ENCODE measurements at regions not wholly inside any gene's neighbourhood (a gene's known extent, or its start where the extent isn't known, plus 50 kb on each side); places are given as distances from the start of the nearest gene placed in this dataset.
"Not testable (repeated sequence)": the region's sequence is repeated elsewhere in the genome, so short reads cannot be mapped to it uniquely, and the experiment has no call there.

- not testable (repeated sequence) for DNase-seq
Observed at GRCh38 chr9:22225856-22226255, 216.8 kb upstream of the CDKN2B start.

- DNase-seq = no peak
Observed at GRCh38 chr9:22227986-22228385, 218.6 kb upstream of the DMRTA1 start.

DNA sequence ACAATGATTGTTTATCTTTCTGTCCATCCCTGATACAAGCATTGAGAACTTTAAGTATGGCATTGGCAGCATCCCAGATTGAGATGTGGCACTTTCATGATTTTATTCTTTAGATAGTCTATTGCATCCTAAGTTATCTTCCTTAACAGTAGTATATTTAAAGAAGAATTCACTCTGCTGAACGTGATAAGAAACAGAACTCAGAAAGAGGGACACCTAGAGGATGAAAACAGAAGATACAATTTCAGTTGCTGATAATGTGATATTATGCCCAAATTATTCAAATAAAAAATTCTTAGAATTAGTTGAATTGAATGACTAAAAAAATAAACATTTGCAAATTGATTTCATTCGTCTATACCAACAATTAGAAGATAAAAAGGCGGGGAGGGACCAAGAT is 218.1 kb upstream of the DMRTA1 start:
- no peak for DNase-seq

- DNase-seq = no peak
Observed at GRCh38 chr9:22229069-22229468, 217.6 kb upstream of the DMRTA1 start.

DNA sequence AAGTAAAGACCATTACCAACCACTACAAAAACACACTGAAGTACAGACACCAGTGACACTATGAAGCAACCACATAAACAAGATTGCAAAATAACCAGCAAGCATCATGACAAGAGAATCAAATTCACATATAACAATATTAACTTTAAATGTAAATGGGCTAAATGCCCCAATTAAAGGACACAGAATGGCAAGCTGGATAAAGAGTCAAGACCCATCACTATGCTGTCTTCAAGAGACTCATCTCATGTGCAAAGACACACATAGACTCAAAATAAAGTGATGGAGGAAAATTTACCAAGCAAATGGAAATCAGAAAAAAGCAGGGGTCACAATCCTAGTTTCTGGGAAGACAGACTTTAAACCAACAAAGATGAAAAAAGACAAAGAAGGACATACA is 215.3 kb upstream of the DMRTA1 start:
- DNase-seq = not testable (repeated sequence)

GRCh38 chr9:22232971-22233370 is 213.7 kb upstream of the DMRTA1 start:
- no peak for DNase-seq

DNA sequence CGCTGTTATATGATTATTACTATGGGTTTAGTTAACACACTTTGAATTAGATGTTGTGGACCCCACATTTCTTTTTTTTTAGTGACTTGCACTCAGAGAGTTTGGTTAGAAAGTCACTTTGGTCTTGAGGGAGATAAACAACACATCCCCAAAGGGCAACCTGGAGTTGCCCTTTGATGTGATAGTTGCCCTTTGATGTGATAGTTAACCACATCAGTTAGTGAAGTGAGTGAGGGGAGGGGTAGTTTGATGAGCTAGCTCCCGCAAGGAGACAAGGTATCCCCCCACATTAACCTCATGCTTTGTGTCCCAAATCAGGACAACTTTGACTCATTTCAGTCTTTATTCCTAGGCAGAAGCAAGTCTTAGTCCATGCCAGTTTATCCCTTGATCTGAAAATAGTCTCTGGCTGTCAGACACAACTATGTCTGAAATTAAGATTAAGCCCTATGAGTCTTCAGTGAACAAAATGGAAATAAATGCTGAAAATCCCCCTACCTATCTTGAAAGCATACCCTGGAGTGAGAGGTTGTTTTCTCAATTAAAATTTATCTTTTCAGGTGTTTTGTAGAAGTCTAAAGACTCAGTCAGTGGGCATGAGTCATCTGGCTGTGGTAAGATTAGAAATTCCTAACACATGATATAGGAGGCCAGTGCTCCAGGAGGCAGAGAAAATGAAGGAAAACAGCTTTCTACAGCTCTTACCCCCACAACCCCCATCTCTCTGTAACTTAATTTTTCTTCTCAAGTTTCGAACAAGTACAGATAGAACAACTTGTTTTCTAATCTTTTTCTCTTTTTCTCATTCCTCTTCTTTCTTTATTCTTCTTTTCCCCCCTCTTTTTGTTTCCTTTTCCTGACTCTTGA is 208.9 kb upstream of the DMRTA1 start:
- DNase-seq = no peak

GRCh38 chr9:22238809-22239684 is 207.6 kb upstream of the DMRTA1 start:
- no peak for DNase-seq

GRCh38 chr9:22240619-22241018 is 206.0 kb upstream of the DMRTA1 start:
- DNase-seq = no peak

GRCh38 chr9:22241024-22241423 is 205.6 kb upstream of the DMRTA1 start:
- no peak for DNase-seq

DNA sequence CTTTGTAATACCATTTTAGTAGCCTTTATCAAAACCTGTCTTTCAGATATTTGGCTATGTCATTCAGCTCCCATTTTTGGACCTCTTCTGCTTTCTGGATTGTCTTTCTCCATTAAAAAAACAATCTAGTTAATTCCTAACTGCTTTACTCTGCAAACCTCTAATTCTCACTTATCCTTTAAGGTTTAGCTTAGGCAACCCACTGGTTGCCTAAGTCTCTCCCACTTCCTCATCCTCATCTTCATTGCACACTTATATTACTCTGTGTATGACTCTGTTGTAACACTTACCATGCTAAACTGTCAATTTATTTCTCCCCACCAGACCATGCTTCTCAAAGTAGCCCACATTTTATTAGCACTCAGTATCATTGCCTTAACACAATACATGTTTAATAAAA is 205.0 kb upstream of the DMRTA1 start:
- no peak for DNase-seq

DNA sequence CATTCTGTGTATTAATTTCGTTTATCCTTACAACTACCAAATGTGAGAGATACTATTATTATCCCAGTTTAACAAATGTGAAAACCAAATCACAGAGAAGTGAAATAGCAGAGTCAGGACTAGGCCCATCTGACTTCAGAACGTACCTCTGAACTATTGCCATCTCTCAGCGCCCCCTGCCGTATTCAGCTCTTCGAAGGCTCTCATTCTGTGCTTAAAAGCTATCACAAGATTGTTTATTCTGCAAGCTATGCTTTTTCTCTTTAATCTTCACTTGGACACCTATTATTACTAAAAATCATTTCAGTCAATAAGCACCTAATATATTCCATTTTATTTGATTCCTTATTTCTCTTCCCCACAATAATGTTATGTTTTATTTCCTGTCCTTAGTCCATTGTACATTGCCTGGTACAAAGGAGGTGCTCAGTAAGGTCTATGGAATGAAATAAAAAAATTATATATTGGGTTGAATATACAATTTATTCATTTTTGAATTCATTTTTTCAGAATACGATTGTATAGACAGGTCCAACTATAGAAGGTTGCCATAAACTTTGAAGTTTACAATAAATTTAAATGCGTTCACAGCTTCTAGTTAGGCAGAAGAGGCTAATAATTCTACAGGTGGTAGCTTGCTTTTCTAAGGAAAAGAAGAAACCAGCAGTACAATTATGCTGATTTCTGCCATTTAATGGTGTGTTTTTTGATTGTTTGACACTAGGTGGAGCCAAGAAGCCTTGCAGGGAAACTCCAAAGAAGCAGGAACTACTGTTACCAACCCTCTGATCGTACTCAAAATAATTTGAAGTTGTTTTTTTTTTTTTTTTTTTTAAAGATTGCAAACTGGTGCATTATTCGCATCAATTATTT is 202.2 kb upstream of the DMRTA1 start:
- peak; percentile 26 for DNase-seq

DNA sequence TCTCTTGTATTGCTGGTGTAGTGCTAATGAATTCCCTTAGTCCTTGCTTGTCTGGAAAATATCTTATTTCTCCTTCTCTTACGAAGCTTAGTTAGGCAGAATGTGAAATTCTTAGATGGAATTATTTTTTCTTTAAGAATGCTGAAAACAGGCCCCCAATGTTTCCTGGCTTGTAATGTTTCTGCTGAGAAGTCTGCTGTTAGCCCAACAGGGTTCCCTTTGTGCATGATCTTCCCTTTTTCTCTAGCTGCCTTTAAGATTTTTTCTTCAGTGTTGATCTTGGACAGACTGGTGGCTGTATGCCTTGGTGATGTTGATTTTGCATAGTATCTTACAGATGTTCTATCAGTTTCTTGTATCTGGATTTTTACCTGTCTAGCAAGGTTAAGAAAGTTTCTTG is 191.3 kb upstream of the DMRTA1 start:
- no peak for DNase-seq

DNA sequence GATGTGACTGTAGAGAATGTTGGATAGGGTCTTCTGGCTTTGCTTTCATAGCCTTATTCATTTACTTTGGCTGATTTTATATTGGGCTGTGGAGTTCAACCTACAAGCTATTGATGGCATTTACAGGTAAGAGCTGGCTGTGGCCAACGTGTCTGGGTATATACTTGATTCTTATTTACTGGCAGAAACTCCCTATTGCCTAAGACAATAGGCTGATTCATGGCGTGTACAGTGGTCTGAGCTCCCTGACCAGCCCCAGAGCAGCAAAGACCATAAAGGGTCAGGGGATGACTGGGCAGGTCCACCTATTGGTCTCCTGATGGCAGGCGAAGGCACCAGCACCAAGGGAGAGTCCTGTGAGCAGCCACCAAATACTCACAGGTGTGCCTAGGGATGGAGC is 190.2 kb upstream of the DMRTA1 start:
- no peak for DNase-seq

DNA sequence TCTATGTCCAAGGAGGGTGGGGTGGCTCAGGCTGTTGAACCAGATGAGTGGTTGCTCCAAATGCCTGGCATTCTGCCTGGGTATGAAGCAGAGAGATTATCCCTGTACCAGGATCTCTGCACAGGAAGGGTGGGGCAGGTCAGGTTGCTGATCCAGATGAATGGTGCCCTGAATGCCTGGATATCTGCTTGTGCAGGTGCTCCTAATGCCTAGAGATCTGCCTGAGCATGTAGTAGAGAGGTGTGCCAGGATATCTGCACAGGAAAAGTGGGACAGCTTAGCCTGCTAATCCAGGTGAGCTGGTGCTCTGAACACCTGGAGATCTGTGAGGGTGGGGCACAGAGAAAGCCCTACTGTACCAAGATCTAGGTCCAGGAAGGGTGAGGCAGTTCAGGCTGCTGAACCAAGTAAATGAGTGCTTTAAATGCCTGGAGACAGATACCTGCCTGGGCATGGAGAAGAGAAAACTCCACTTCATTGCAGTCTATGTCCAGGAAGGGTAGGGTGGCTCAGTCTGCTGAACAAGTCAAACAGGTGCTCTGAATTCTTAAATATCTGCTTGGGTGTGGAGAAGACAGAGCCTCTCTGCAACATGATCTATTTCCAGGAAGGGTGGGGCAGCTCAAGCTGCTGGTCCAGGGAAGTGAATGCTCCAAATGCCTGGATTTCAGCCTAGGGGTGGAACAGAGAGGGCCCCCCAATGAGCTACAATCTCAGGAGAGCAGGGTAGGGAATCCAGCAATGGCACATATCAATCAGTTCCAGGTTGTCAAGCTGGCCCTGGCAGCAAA is 189.4 kb upstream of the DMRTA1 start:
- DNase-seq = no peak

GRCh38 chr9:22265038-22265437 is 181.6 kb upstream of the DMRTA1 start:
- DNase-seq = no peak

DNA sequence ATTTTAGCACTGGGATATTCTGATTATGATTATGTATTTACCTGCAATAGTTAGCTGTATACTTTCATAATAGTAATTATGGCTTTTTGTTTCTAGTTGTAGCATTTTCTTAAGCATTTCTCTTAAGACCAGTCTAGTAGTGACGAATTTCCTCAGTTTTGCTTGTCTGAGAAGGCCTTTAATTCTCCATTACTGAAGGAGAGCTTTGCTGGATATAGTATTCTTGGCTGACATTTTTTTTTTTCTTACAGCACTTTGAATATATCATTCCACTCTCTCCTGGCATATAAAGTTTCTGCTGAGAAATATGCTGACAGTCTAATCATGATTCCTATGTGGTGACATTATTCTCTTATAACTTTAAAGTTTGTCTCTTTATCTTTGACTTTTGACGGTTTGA is 181.1 kb upstream of the DMRTA1 start:
- DNase-seq = no peak

DNA sequence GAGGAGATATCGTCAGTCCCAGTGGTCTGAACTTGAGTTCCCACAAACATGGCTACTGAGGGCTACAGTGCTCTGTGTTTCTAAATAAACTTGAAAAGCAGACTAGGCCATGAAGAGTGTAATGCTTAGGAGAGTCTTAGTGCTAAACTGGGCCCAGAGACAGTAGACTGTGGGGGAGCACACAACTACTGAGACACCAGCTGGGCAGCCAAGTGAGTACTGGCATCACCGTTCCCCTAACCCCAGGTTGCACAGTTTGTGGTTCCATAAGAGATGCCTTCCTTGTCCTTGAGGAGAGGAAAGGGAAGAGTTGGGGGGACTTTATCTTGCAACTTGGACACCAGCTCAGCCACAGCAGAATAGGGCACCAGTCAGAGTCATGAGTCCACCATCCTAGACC is 172.1 kb upstream of the DMRTA1 start:
- no peak for DNase-seq

GRCh38 chr9:22278426-22278825 is 168.2 kb upstream of the DMRTA1 start:
- no peak for DNase-seq

GRCh38 chr9:22279636-22280035 is 167.0 kb upstream of the DMRTA1 start:
- no peak for DNase-seq

DNA sequence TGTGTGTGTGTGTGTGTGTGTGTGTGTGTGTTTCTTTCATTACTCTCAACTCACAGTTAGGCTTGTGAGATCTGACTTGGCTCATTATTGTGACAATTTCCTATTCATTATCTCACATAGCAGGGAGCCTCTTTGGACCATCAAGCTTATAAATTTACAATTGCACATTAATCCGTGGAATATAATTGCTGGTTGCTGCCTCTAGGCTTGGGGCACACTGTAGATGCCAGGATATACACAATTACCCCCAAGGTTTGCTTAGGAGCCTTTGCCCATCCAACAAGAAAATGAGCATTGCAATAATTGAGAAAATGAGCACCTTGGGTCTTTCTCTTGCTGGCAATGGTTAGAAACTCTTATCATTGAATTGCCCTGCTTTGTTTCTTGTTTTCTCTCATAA is 161.6 kb upstream of the DMRTA1 start:
- no peak for DNase-seq

DNA sequence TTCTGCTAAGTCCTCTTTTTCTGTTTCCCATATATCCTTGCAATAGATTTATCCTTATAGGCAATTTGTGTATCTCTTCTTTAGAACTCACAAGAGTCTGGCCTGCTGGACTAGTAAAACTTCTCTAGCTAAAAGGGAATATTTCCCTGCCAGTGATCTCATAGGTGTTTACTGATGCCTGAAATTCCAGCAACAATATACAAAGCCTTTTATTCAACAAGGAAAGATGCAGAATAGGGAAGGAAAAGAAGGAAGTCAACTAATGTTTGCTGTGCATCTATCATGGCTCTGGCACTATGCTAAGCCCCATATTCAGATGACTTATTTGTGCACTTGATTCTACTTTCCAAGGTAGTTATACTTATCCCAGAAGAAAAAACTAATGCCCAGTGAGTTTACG is 160.0 kb upstream of the DMRTA1 start:
- DNase-seq = no peak
